MM.1S (cell line): ENCODE measurements at regions not wholly inside any gene's neighbourhood (a gene's known extent, or its start where the extent isn't known, plus 50 kb on each side); places are given as distances from the start of the nearest gene placed in this dataset.

ENCODE experiments used
- DNase-seq: peaks from one replicate; pipeline ENCODE4 v3.0.0-alpha.2; 2015
- H2AFZ ChIP-seq: fragments of 300-600 bp; sonication (generic); 2 replicates; pipeline ENCODE4 v1.6.0; 2016; ENCODE audit warnings: antibody characterized with exemption, low read length
- H3F3A ChIP-seq: fragments of 300-600 bp; sonication (generic); 2 replicates; pipeline ENCODE4 v1.6.1; 2016; ENCODE audit warnings: mild to moderate bottlenecking, antibody characterized with exemption, low read length, moderate library complexity, mixed read lengths; ENCODE audit not compliant: insufficient read depth
- H3K27ac ChIP-seq: fragments of 300-600 bp; sonication (generic); 2 replicates; pipeline ENCODE4 v1.5.1; 2016; ENCODE audit warnings: mild to moderate bottlenecking, low read length
- H3K27me3 ChIP-seq: fragments of 300-600 bp; sonication (generic); replicated peaks from 2 replicates; pipeline ENCODE4 v1.6.0; 2016; ENCODE audit warnings: low read length; ENCODE audit not compliant: insufficient read depth
- H3K36me3 ChIP-seq: fragments of 300-600 bp; sonication (generic); replicated peaks from 2 replicates; pipeline ENCODE4 v1.6.1; 2016; ENCODE audit warnings: mild to moderate bottlenecking, low read length, mixed read lengths; ENCODE audit not compliant: insufficient read depth
- H3K4me1 ChIP-seq: fragments of 300-600 bp; sonication (generic); 2 replicates; pipeline ENCODE4 v1.6.1; 2016; ENCODE audit warnings: low read length, mixed read lengths
- H3K4me2 ChIP-seq: fragments of 300-600 bp; sonication (generic); 2 replicates; pipeline ENCODE4 v1.6.0; 2016; ENCODE audit warnings: low read depth, low read length
- H3K4me3 ChIP-seq: fragments of 300-600 bp; sonication (generic); 2 replicates; pipeline ENCODE4 v1.5.1; 2016; ENCODE audit warnings: low read length, mixed read lengths
- H3K79me2 ChIP-seq: fragments of 300-600 bp; sonication (generic); 2 replicates; pipeline ENCODE4 v1.6.1; 2016; ENCODE audit warnings: mixed run types, low read length, mixed read lengths
- H3K9ac ChIP-seq: fragments of 300-600 bp; sonication (generic); 2 replicates; pipeline ENCODE4 v1.6.1; 2016; ENCODE audit warnings: low read length, mixed read lengths
- H3K9me2 ChIP-seq: fragments of 300-600 bp; sonication (generic); replicated peaks from 2 replicates; pipeline ENCODE4 v1.6.1; 2016; ENCODE audit warnings: mild to moderate bottlenecking, low read length, mixed read lengths; ENCODE audit not compliant: insufficient read depth
- H3K9me3 ChIP-seq: fragments of 300-600 bp; sonication (generic); replicated peaks from 2 replicates; pipeline ENCODE4 v1.6.1; 2016; ENCODE audit warnings: mild to moderate bottlenecking, low read length, mixed read lengths; ENCODE audit not compliant: insufficient read depth
- H4K20me1 ChIP-seq: fragments of 300-600 bp; sonication (generic); 2 replicates; pipeline ENCODE4 v1.6.1; 2016; ENCODE audit warnings: mild to moderate bottlenecking, low read length, moderate library complexity, mixed read lengths; ENCODE audit not compliant: insufficient read depth
- EZH2 ChIP-seq: fragments of 300-600 bp; sonication (generic); optimal IDR thresholded peaks from 2 replicates; pipeline ENCODE3; 2017; ENCODE audit warnings: low read depth, mild to moderate bottlenecking, antibody characterized with exemption, low read length, mixed read lengths
- EZH2phosphoT487 ChIP-seq: fragments of 300-600 bp; sonication (generic); IDR thresholded peaks from 2 replicates; pipeline ENCODE4 v1.6.1; 2018; ENCODE audit warnings: antibody characterized with exemption, low read length
- TF ChIP-seq, protein P1 (sequence below): fragments of 300-600 bp; sonication (generic); IDR thresholded peaks from 2 replicates; pipeline ENCODE4 v1.5.1; 2016; ENCODE audit warnings: antibody characterized with exemption, low read length, mixed read lengths

DNA sequence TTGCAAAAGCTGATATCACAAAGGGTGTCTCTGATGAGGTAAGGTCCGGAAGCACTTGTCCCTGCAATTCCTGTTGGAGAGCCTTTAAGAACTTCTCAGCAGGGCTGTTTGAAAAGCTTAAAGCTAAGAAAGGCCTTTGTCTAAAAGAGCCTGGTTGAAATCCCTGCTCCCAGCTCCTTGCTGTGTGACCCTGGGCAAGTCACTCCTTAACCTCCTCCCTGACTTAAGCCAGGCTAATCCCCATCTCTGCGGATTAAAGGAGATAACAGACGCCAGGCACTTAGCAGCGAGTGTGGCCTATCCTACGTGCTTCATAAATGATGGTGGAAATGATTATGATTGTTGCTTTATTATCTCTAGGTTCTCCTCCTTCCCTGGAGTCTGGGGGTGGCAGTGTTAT is 368.0 kb upstream of the RBFOX1 start:
- Histone ChIP-seq H3K4me3 (no peak overlapping the region), H3K9me2 (no peaks in the 10 kb centered on the region), H2AFZ (no peak overlapping the region)

DNA sequence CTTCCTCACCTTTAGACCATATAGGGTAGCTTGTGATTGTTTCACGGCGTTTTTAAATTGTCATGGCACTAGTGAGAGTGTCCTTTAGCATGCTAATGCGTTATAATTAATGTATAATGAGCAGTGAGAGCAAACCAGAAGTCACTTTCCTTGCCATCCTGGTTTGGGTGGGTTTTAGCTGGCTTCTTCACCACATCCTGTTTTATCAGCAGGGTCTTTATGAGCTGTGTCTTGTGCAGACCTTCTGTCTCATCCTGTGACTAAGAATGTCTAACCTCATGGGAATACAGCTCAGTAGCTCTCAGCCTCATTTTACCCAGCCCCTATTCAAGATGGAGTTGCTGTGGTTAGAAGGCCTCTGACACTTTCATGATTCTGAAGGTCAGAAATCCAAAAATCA is 370.9 kb upstream of the RBFOX1 start:
- no peak for DNase-seq
- H2AFZ ChIP-seq, result no peak overlapping the region
- H4K20me1 ChIP-seq, result no peaks in the 10 kb centered on the region
- no peak overlapping the region for H3K9ac ChIP-seq
- no peaks in the 10 kb centered on the region for H3K36me3 ChIP-seq
- H3K27ac ChIP-seq, result no peak overlapping the region
- H3K4me1 ChIP-seq, result no peaks in the 10 kb centered on the region
- no peaks in the 10 kb centered on the region for H3K27me3 ChIP-seq
- H3K9me2 ChIP-seq, result no peaks in the 10 kb centered on the region
- H3F3A ChIP-seq, result no peaks in the 10 kb centered on the region
- TF ChIP-seq EZH2phosphoT487, result no peak
- TF ChIP-seq, protein P1, sequence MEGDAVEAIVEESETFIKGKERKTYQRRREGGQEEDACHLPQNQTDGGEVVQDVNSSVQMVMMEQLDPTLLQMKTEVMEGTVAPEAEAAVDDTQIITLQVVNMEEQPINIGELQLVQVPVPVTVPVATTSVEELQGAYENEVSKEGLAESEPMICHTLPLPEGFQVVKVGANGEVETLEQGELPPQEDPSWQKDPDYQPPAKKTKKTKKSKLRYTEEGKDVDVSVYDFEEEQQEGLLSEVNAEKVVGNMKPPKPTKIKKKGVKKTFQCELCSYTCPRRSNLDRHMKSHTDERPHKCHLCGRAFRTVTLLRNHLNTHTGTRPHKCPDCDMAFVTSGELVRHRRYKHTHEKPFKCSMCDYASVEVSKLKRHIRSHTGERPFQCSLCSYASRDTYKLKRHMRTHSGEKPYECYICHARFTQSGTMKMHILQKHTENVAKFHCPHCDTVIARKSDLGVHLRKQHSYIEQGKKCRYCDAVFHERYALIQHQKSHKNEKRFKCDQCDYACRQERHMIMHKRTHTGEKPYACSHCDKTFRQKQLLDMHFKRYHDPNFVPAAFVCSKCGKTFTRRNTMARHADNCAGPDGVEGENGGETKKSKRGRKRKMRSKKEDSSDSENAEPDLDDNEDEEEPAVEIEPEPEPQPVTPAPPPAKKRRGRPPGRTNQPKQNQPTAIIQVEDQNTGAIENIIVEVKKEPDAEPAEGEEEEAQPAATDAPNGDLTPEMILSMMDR, result no peak
- no peak for TF ChIP-seq EZH2
- no peaks in the 10 kb centered on the region for H3K9me3 ChIP-seq
- H3K4me3 ChIP-seq, result no peak overlapping the region
- H3K4me2 ChIP-seq, result no peak overlapping the region
- no peaks in the 10 kb centered on the region for H3K79me2 ChIP-seq

More for the DNA sequence above, 368.0 kb upstream of the RBFOX1 start:
- Histone ChIP-seq H4K20me1 (no peaks in the 10 kb centered on the region), H3K9ac (no peak overlapping the region), H3K27me3 (no peaks in the 10 kb centered on the region), H3K36me3 (no peaks in the 10 kb centered on the region), H3K79me2 (no peaks in the 10 kb centered on the region), H3K9me3 (no peaks in the 10 kb centered on the region), H3K4me1 (no peaks in the 10 kb centered on the region), H3F3A (no peaks in the 10 kb centered on the region), H3K27ac (no peak overlapping the region), H3K4me2 (no peak overlapping the region)
- DNase-seq, result no peak
- TF ChIP-seq, protein P1, result no peak
- TF ChIP-seq EZH2 (no peak), EZH2phosphoT487 (no peak)

DNA sequence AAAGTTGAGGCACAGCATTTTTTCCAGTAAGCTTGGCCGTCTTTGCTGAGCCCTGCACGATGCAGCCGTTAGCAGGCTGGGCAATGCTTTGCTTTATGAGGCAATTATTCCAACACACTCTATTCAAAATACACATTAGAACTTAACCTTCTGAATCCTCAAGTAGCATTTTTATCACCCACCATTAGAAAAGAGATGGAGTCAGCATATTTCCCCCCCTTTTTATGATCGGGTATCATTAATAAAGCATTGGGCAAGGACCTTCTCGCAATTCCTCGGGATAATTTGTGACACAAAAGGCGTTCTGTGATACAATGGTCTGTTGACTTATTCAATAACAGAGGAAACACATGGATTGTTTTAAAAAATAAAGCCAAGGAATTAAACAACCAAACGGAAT is 374.5 kb upstream of the RBFOX1 start:
- H3F3A ChIP-seq, result no peaks in the 10 kb centered on the region
- H3K4me2 ChIP-seq, result no peak overlapping the region
- DNase-seq, result no peak
- H4K20me1 ChIP-seq, result no peaks in the 10 kb centered on the region
- H3K36me3 ChIP-seq, result no peaks in the 10 kb centered on the region
- H3K9me3 ChIP-seq, result no peaks in the 10 kb centered on the region
- H3K9ac ChIP-seq, result no peak overlapping the region
- H3K4me3 ChIP-seq, result no peak overlapping the region
- H3K79me2 ChIP-seq, result no peaks in the 10 kb centered on the region
- H3K27ac ChIP-seq, result no peak overlapping the region
- H3K4me1 ChIP-seq, result no peaks in the 10 kb centered on the region
- H3K9me2 ChIP-seq, result no peaks in the 10 kb centered on the region
- H2AFZ ChIP-seq, result no peak overlapping the region
- TF ChIP-seq EZH2phosphoT487 (no peak), EZH2 (no peak)
- TF ChIP-seq, protein P1, result no peak
- H3K27me3 ChIP-seq, result no peaks in the 10 kb centered on the region
